ENCODE measurements at regions not wholly inside any gene's neighbourhood (a gene's known extent, or its start where the extent isn't known, plus 50 kb on each side); places are given as distances from the start of the nearest gene placed in this dataset.
"Not testable (repeated sequence)": the region's sequence is repeated elsewhere in the genome, so short reads cannot be mapped to it uniquely, and the experiment has no call there.

DNA sequence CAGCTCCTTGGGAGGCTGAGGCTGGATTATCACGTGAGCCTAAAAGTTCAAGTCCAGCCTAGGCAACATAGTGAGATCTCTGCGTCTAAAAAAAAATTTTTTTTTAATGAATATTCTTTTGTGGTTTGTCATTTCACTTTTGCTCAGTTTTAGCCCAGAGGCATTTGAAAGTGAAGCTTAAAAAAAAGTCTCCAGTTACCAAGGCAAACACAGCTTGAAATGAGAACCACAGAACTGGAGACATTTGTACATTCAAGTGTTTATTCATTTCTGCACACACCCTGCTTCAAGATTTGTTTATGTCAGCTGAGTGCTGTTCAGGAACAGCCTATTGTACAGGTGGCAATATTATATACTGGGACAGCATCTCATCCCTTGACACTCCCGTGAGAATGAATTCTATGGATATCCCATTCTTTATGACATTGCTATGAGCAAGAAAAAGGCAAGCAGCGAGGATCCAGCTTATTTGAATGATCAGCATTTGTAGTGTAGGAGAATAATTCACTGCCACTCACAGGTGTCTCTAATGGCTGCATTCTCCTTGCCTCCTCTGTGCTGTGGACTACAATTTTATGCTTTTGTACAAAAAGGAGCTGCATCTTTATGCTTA is 444.8 kb upstream of the GRM7 start:
- H3K27ac ChIP-seq, result no peak overlapping the region
- peak; percentile 50 for ATAC-seq
- intact Hi-C loops (cut with DNase I), result no loop called here
- no peaks in the 10 kb centered on the region for H3K9me3 ChIP-seq
- DNase-seq, result peak in 1 of 4 donors; percentile 21
- no peaks in the 10 kb centered on the region for H3K36me3 ChIP-seq
- TF ChIP-seq, protein P1, sequence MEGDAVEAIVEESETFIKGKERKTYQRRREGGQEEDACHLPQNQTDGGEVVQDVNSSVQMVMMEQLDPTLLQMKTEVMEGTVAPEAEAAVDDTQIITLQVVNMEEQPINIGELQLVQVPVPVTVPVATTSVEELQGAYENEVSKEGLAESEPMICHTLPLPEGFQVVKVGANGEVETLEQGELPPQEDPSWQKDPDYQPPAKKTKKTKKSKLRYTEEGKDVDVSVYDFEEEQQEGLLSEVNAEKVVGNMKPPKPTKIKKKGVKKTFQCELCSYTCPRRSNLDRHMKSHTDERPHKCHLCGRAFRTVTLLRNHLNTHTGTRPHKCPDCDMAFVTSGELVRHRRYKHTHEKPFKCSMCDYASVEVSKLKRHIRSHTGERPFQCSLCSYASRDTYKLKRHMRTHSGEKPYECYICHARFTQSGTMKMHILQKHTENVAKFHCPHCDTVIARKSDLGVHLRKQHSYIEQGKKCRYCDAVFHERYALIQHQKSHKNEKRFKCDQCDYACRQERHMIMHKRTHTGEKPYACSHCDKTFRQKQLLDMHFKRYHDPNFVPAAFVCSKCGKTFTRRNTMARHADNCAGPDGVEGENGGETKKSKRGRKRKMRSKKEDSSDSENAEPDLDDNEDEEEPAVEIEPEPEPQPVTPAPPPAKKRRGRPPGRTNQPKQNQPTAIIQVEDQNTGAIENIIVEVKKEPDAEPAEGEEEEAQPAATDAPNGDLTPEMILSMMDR (IDR thresholded peaks at IDR 0.05), result no peak
- H3K4me3 ChIP-seq, result no peak overlapping the region
- H3K4me1 ChIP-seq, result no peaks in the 10 kb centered on the region
- H3K27me3 ChIP-seq, result no peaks in the 10 kb centered on the region

- Histone ChIP-seq H3K27me3 (no peaks in the 10 kb centered on the region), H3K4me1 (no peaks in the 10 kb centered on the region), H3K4me3 (no peak overlapping the region), H3K27ac (no peak overlapping the region), H3K9me3 (no peaks in the 10 kb centered on the region), H3K36me3 (no peaks in the 10 kb centered on the region)
- TF ChIP-seq, protein P1 (IDR thresholded peaks at IDR 0.05), result no peak
- DNase-seq, result no peak
- no peak for ATAC-seq
- intact Hi-C loops (cut with DNase I), result no loop called here
These were observed 443.7 kb upstream of the GRM7 start for GRCh38 chr3:6417174-6417573.

DNA sequence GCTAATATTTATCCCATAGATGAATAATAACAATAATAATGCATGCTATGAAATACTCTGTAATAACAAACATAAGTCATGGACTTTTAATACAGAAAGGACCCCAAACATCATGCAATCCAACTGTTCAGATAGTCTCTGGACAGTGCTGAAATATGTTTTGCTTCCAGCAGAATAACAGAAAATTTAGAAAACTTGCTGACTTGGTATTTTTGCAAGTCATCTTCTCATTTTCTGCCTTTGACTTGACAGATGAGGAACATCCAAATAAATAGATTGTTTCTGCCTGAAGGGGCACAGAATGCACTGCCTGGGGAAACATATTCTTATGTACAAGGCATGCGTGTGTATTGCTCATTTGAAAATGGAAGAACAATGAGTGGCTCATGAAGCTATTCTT is 442.4 kb upstream of the GRM7 start:
- H3K27ac ChIP-seq, result no peak overlapping the region
- no peak overlapping the region for H3K4me3 ChIP-seq
- intact Hi-C loops (cut with DNase I), result no loop called here
- DNase-seq, result no peak
- H3K9me3 ChIP-seq, result no peaks in the 10 kb centered on the region
- no peaks in the 10 kb centered on the region for H3K27me3 ChIP-seq
- ATAC-seq, result no peak
- TF ChIP-seq, protein P1 (IDR thresholded peaks at IDR 0.05), result no peak
- no peaks in the 10 kb centered on the region for H3K4me1 ChIP-seq
- no peaks in the 10 kb centered on the region for H3K36me3 ChIP-seq

DNA sequence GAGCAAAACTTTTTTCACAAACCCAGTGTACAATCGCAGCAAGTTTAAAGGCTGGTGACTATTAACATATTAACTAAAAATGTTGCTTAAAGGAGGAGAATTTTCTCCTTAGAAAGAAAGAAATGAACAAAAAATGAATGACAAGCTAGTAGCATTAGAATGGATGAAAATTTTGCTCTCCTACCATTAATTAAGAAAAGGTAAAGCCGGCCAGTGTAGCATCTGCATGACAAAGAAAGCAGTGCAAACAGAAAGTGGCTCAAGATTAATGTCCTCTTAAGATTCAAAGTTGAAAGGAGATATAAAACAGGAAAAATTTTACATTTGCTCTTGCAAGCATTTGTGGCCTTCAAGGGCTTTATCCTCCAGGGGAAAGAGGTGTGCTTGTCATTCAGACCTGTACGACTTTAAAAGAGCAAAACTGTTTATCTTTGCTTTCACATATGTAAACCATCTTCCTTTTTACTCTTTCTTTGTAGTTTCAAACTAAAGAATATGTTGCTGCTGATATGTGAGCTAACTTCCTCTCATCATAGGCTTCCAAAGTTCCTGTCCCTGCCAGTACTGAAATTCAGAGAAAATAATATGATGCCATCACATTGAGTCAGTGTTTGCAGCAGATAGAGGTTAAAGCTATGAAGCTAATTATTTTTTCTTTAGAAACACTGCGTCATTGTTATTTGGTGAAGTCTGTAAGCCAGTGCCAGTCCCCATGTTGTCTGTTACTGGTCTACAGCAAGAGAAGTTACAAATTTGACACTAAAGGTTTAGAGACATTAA is 439.1 kb upstream of the GRM7 start:
- no peak for DNase-seq
- intact Hi-C loops (cut with DNase I), result no loop called here
- Histone ChIP-seq H3K9me3 (peaks cover 0 to 27% of the 10 kb centered on the region in 2 donors), H3K4me1 (no peaks in the 10 kb centered on the region), H3K27me3 (no peaks in the 10 kb centered on the region), H3K36me3 (no peaks in the 10 kb centered on the region), H3K4me3 (no peak overlapping the region), H3K27ac (no peak overlapping the region)
- TF ChIP-seq, protein P1 (IDR thresholded peaks at IDR 0.05), result no peak
- no peak for ATAC-seq

GRCh38 chr3:6425289-6425820 is 435.6 kb upstream of the GRM7 start:
- no peak for DNase-seq
- no peak for ATAC-seq
- H3K9me3 ChIP-seq, result peaks cover 0 to 29% of the 10 kb centered on the region in 2 donors
- no peak overlapping the region for H3K27ac ChIP-seq
- no peaks in the 10 kb centered on the region for H3K4me1 ChIP-seq
- intact Hi-C loops (cut with DNase I), result no loop called here
- H3K4me3 ChIP-seq, result no peak overlapping the region
- no peaks in the 10 kb centered on the region for H3K36me3 ChIP-seq
- no peaks in the 10 kb centered on the region for H3K27me3 ChIP-seq
- TF ChIP-seq, protein P1 (IDR thresholded peaks at IDR 0.05), result no peak

DNA sequence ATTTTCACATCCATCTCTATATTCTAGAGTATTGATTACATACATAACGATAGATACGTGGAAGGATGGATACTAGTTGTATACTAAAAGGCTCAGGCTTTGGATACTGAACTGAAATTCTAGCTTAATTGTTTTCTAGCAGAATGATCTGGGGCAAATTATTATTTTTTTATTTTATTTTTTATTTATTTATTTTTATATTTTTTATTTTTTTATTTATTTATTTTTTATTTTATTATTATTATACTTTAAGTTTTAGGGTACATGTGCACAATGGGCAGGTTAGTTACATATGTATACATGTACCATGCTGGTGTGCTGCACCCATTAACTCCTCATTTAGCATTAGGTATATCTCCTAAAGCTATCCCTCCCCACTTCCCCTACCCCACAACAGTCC is 432.6 kb upstream of the GRM7 start:
- intact Hi-C loops (cut with DNase I); DNase-seq: not testable (repeated sequence)

More for the DNA sequence above, 432.6 kb upstream of the GRM7 start:
- H3K4me3 ChIP-seq, H3K27ac ChIP-seq, H3K27me3 ChIP-seq, H3K4me1 ChIP-seq, H3K36me3 ChIP-seq, ATAC-seq: not testable (repeated sequence)
- peaks cover 0 to 34% of the 10 kb centered on the region in 2 donors for H3K9me3 ChIP-seq
